SU-DHL-6 (cell line): ENCODE measurements at regions not wholly inside any gene's neighbourhood (a gene's known extent, or its start where the extent isn't known, plus 50 kb on each side); places are given as distances from the start of the nearest gene placed in this dataset.

ENCODE experiments used
- H2AFZ ChIP-seq: fragments of 200-600 bp; sonication (generic); 2 replicates; pipeline ENCODE4 v1.6.1; 2014; ENCODE audit warnings: low read depth, mild to moderate bottlenecking, moderate library complexity, mixed read lengths, antibody characterized with exemption, low read length; ENCODE audit not compliant: severe bottlenecking
- H3F3A ChIP-seq: fragments of 200-600 bp; shearing (Covaris generic); 2 replicates; pipeline ENCODE4 v1.6.0; 2016; ENCODE audit warnings: antibody characterized with exemption, mild to moderate bottlenecking; ENCODE audit not compliant: insufficient read depth
- H3K27ac ChIP-seq: fragments of 200-600 bp; sonication (generic); 2 replicates; pipeline ENCODE4 v1.5.1; 2016; ENCODE audit warnings: low read depth, mild to moderate bottlenecking, low read length, moderate library complexity, mixed read lengths
- H3K27me3 ChIP-seq: fragments of 200-600 bp; sonication (generic), shearing (Covaris generic); 2 replicates; pipeline ENCODE4 v1.6.0; 2014; ENCODE audit warnings: mild to moderate bottlenecking, low read length
- H3K36me3 ChIP-seq: fragments of 200-600 bp; sonication (generic); 2 replicates; pipeline ENCODE4 v1.6.1; 2014; ENCODE audit warnings: mild to moderate bottlenecking, low read length, mixed read lengths
- H3K4me2 ChIP-seq: fragments of 300-600, 200-600 bp; shearing (Covaris generic), sonication (generic); 2 replicates; pipeline ENCODE4 v1.6.0; 2014; ENCODE audit warnings: low read length, low read depth, mild to moderate bottlenecking; ENCODE audit not compliant: poor library complexity, severe bottlenecking
- H3K4me3 ChIP-seq: fragments of 200-600 bp; sonication (generic); 2 replicates; pipeline ENCODE4 v1.5.1; 2014; ENCODE audit warnings: antibody characterized with exemption, low read length, mild to moderate bottlenecking, mixed read lengths; ENCODE audit not compliant: insufficient read depth, poor library complexity, severe bottlenecking
- H3K79me2 ChIP-seq: fragments of 200-600 bp; sonication (generic); 2 replicates; pipeline ENCODE4 v1.6.1; 2014; ENCODE audit warnings: mild to moderate bottlenecking, low read length, moderate library complexity; ENCODE audit not compliant: insufficient read depth
- H3K9ac ChIP-seq: fragments of 200-600 bp; sonication (generic); 2 replicates; pipeline ENCODE4 v1.7.0; 2014; ENCODE audit warnings: mild to moderate bottlenecking, low read length
- H3K9me2 ChIP-seq: fragments of 200-600 bp; sonication (generic); replicated peaks from 2 replicates; pipeline ENCODE4 v1.6.1; 2014; ENCODE audit warnings: low read length; ENCODE audit not compliant: insufficient read depth
- H3K9me3 ChIP-seq: fragments of 200-600 bp; sonication (generic); 2 replicates; pipeline ENCODE4 v1.6.1; 2014; ENCODE audit warnings: low read length, mixed read lengths; ENCODE audit not compliant: insufficient read depth
- H4K20me1 ChIP-seq: fragments of 200-600 bp; sonication (generic); 2 replicates; pipeline ENCODE4 v1.6.1; 2014; ENCODE audit warnings: low read depth, mild to moderate bottlenecking, antibody characterized with exemption, low read length, moderate library complexity, mixed read lengths
- EZH2phosphoT487 ChIP-seq: fragments of 200-600 bp; sonication (generic), shearing (Covaris generic); conservative IDR thresholded peaks from 2 replicates; pipeline ENCODE4 v1.6.1; 2018; ENCODE audit warnings: mild to moderate bottlenecking, antibody characterized with exemption, low read length, moderate library complexity, mixed read lengths
- TF ChIP-seq, protein P1 (sequence below): fragments of 200-600 bp; sonication (generic); IDR thresholded peaks from one replicate; pipeline ENCODE4 v1.5.1; 2017; ENCODE audit warnings: antibody characterized with exemption, mild to moderate bottlenecking, low read length, moderate library complexity; ENCODE audit not compliant: insufficient read depth, poor library complexity, severe bottlenecking

DNA sequence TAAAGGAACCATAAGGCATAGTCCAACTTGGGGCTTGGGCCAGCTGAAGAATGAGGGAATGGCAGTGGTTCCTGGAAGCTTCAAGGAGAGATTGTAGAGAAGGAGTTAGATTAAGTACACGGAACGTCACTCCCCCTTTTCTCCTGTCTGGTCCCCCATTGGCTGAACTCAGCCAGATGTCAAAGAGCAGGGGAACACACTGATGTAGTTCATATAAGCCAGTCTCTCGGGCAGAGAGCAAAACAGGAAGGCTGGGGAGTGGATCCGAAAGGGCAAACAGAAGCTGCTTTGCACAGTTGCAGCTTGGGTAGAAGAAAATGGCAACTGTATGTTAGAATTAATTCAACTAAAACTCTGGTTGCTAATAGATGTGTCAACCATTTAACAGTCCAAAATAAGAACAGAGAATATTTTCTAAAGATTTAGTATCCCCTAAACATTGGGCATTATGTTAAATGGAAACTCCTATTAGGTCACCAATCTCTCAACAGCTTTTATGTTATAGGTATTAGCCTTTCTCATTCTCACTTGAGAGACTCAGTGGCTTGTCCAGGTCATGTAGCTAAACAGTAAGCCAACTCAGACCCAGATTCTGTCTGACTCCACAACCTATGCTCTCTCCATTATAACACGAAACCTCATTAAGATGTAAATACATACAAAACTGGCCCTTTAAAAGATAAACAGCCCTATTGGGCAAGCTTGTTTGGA, 600.7 kb upstream of the USP24 start:
- no peak overlapping the region for H3K4me3 ChIP-seq
- no peak overlapping the region for H3K27ac ChIP-seq
- H3K9ac ChIP-seq: no peak overlapping the region
- no peaks in the 10 kb centered on the region for H3K79me2 ChIP-seq
- no peaks in the 10 kb centered on the region for H3K27me3 ChIP-seq
- no peaks in the 10 kb centered on the region for H3F3A ChIP-seq
- H3K9me3 ChIP-seq: no peaks in the 10 kb centered on the region
- no peaks in the 10 kb centered on the region for H4K20me1 ChIP-seq
- H3K9me2 ChIP-seq: no peaks in the 10 kb centered on the region
- TF ChIP-seq EZH2phosphoT487: no peak
- TF ChIP-seq, protein P1, sequence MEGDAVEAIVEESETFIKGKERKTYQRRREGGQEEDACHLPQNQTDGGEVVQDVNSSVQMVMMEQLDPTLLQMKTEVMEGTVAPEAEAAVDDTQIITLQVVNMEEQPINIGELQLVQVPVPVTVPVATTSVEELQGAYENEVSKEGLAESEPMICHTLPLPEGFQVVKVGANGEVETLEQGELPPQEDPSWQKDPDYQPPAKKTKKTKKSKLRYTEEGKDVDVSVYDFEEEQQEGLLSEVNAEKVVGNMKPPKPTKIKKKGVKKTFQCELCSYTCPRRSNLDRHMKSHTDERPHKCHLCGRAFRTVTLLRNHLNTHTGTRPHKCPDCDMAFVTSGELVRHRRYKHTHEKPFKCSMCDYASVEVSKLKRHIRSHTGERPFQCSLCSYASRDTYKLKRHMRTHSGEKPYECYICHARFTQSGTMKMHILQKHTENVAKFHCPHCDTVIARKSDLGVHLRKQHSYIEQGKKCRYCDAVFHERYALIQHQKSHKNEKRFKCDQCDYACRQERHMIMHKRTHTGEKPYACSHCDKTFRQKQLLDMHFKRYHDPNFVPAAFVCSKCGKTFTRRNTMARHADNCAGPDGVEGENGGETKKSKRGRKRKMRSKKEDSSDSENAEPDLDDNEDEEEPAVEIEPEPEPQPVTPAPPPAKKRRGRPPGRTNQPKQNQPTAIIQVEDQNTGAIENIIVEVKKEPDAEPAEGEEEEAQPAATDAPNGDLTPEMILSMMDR: no peak
- H3K4me2 ChIP-seq: no peak overlapping the region
- no peaks in the 10 kb centered on the region for H3K36me3 ChIP-seq
- no peak overlapping the region for H2AFZ ChIP-seq

DNA sequence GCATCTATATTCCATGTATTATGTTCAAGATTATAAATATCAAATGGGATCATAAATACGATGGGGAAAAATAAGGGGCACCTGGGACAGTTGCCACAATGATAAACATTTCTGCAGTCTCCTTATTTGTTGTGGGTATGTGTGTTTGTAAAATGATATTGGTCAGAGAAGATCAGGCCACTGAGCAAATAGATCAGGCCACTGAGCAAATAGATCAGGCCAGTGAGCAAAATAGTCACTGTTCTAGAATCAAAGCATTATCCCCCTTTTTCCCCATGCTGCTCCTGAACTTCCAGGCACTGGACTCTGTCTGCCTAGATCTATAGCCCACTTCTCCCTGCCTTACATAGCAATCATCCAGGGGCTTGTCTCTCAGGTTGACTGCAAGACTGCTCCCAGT, 599.8 kb upstream of the USP24 start:
- no peak overlapping the region for H3K4me3 ChIP-seq
- no peaks in the 10 kb centered on the region for H3K79me2 ChIP-seq
- H3K27me3 ChIP-seq: no peaks in the 10 kb centered on the region
- no peak for TF ChIP-seq EZH2phosphoT487
- H3K9ac ChIP-seq: no peak overlapping the region
- H3K27ac ChIP-seq: no peak overlapping the region
- no peak overlapping the region for H3K4me2 ChIP-seq
- H3K9me2 ChIP-seq: no peaks in the 10 kb centered on the region
- no peaks in the 10 kb centered on the region for H4K20me1 ChIP-seq
- no peak overlapping the region for H2AFZ ChIP-seq
- H3F3A ChIP-seq: no peaks in the 10 kb centered on the region
- H3K36me3 ChIP-seq: no peaks in the 10 kb centered on the region
- H3K9me3 ChIP-seq: no peaks in the 10 kb centered on the region

DNA sequence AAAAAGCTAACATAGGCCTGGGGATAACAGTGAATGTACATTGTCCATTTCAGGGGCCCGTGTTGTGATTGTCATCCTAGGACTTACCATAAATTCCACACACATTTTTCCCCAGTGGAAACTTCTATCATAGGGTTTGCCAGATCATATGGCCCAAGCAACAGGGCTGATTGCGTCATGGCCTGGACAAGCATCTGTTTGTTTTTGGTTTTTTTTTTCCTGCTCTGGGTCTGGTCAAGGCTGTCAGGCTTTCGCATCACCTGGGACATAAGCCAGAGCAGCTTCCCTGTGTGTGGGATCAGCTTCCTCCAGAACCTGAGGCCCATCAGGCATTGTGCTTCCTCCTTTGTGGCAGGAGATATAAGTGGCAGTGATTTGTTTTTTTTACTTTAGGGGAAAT, 598.5 kb upstream of the USP24 start:
- Histone ChIP-seq H3K9me3 (no peaks in the 10 kb centered on the region), H3K27me3 (no peaks in the 10 kb centered on the region), H3K9me2 (no peaks in the 10 kb centered on the region), H2AFZ (no peak overlapping the region), H3K4me2 (no peak overlapping the region), H3K27ac (no peak overlapping the region), H3F3A (no peaks in the 10 kb centered on the region), H4K20me1 (no peaks in the 10 kb centered on the region), H3K79me2 (no peaks in the 10 kb centered on the region), H3K9ac (no peak overlapping the region), H3K36me3 (no peaks in the 10 kb centered on the region), H3K4me3 (no peak overlapping the region)
- TF ChIP-seq, protein P1: no peak
- no peak for TF ChIP-seq EZH2phosphoT487

DNA sequence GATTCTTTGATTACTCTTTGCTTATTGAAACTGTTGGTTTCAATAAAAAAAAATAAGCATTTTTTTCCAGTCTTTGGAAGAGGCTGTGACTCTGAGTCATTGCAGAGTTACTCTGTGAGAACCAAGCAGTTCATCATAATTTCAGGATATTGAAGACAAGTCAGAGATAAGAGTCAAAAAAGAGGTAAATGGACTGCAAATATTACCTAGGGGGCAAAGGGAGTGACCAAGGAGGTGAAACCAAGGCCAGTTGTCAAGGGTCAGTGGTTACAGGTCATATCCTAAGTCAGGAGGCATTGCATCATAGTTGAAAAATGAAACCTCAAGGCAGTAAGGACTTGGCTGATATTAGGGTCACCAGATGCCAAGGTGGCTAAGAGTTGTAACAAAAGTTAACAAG, 597.1 kb upstream of the USP24 start:
- H4K20me1 ChIP-seq: no peaks in the 10 kb centered on the region
- H3F3A ChIP-seq: no peaks in the 10 kb centered on the region
- H3K27me3 ChIP-seq: no peaks in the 10 kb centered on the region
- TF ChIP-seq, protein P1: no peak
- no peak for TF ChIP-seq EZH2phosphoT487
- H3K9ac ChIP-seq: no peak overlapping the region
- H2AFZ ChIP-seq: no peak overlapping the region
- no peak overlapping the region for H3K27ac ChIP-seq
- H3K9me2 ChIP-seq: no peaks in the 10 kb centered on the region
- no peaks in the 10 kb centered on the region for H3K79me2 ChIP-seq
- H3K4me3 ChIP-seq: no peak overlapping the region
- H3K36me3 ChIP-seq: no peaks in the 10 kb centered on the region
- no peak overlapping the region for H3K4me2 ChIP-seq
- no peaks in the 10 kb centered on the region for H3K9me3 ChIP-seq
